ENCODE measurements at regions not wholly inside any gene's neighbourhood (a gene's known extent, or its start where the extent isn't known, plus 50 kb on each side); places are given as distances from the start of the nearest gene placed in this dataset.

GRCh38 chr1:22292011-22292788 is 149.3 kb upstream of the WNT4 start:
- intact Hi-C loops (cut with micrococcal nuclease; ENCODE audit: unreplicated experiment): no loop called here
- Mint-ChIP-seq H3K36me3 (ENCODE audit: insufficient read depth, unreplicated experiment) (no peaks in the 10 kb centered on the region), H3K4me3 (ENCODE audit: low read depth, unreplicated experiment) (no peak overlapping the region), H3K27ac (ENCODE audit: unreplicated experiment) (no peak overlapping the region), H3K27me3 (ENCODE audit: unreplicated experiment) (peaks cover 18% of the 10 kb centered on the region), H3K4me1 (ENCODE audit: low read depth, unreplicated experiment) (no peaks in the 10 kb centered on the region), H3K9me3 (ENCODE audit: low read depth, unreplicated experiment) (no peaks in the 10 kb centered on the region)
- CTCF ChIA-PET: no interaction called here
- no peak for DNase-seq
- BruUV-seq (replicated peaks): no TSS peak
- TF ChIP-seq, protein P1, sequence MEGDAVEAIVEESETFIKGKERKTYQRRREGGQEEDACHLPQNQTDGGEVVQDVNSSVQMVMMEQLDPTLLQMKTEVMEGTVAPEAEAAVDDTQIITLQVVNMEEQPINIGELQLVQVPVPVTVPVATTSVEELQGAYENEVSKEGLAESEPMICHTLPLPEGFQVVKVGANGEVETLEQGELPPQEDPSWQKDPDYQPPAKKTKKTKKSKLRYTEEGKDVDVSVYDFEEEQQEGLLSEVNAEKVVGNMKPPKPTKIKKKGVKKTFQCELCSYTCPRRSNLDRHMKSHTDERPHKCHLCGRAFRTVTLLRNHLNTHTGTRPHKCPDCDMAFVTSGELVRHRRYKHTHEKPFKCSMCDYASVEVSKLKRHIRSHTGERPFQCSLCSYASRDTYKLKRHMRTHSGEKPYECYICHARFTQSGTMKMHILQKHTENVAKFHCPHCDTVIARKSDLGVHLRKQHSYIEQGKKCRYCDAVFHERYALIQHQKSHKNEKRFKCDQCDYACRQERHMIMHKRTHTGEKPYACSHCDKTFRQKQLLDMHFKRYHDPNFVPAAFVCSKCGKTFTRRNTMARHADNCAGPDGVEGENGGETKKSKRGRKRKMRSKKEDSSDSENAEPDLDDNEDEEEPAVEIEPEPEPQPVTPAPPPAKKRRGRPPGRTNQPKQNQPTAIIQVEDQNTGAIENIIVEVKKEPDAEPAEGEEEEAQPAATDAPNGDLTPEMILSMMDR (IDR thresholded peaks at IDR 0.05; ENCODE audit: unreplicated experiment): no peak

GRCh38 chr1:22295396-22295795 is 152.5 kb upstream of the WNT4 start:
- Mint-ChIP-seq H3K4me3 (ENCODE audit: low read depth, unreplicated experiment) (no peak overlapping the region), H3K27ac (ENCODE audit: unreplicated experiment) (no peak overlapping the region), H3K4me1 (ENCODE audit: low read depth, unreplicated experiment) (no peaks in the 10 kb centered on the region), H3K27me3 (ENCODE audit: unreplicated experiment) (peaks cover 45% of the 10 kb centered on the region), H3K9me3 (ENCODE audit: low read depth, unreplicated experiment) (no peaks in the 10 kb centered on the region), H3K36me3 (ENCODE audit: insufficient read depth, unreplicated experiment) (no peaks in the 10 kb centered on the region)
- CTCF ChIA-PET: no interaction called here
- no TSS peak for BruUV-seq (replicated peaks)
- intact Hi-C loops (cut with micrococcal nuclease; ENCODE audit: unreplicated experiment): no loop called here
- TF ChIP-seq, protein P1 (IDR thresholded peaks at IDR 0.05; ENCODE audit: unreplicated experiment): no peak
- DNase-seq: no peak

DNA sequence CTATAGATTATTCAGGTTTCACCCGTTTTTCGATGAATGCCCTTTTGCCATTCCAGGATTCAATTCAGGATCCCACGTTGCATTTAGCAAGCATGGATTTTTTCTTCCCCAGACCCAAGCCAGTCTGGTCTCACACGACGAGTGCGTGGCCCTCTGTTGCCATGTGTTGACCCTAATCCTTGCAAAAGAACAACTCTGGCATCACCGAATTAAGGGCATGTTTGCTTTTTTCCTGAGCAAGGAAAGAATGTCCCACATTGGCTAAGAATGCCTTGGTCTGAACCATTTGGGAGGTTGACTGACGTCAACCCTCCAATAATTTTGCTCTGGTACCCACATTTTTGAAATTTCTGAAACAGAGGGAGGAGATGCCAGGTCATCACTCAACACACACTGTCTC is 153.0 kb upstream of the WNT4 start:
- no TSS peak for BruUV-seq (replicated peaks)
- TF ChIP-seq, protein P1 (IDR thresholded peaks at IDR 0.05; ENCODE audit: unreplicated experiment): no peak
- Mint-ChIP-seq H3K27ac (ENCODE audit: unreplicated experiment) (no peak overlapping the region), H3K27me3 (ENCODE audit: unreplicated experiment) (peaks cover 50% of the 10 kb centered on the region), H3K36me3 (ENCODE audit: insufficient read depth, unreplicated experiment) (no peaks in the 10 kb centered on the region), H3K9me3 (ENCODE audit: low read depth, unreplicated experiment) (no peaks in the 10 kb centered on the region), H3K4me1 (ENCODE audit: low read depth, unreplicated experiment) (no peaks in the 10 kb centered on the region), H3K4me3 (ENCODE audit: low read depth, unreplicated experiment) (no peak overlapping the region)
- CTCF ChIA-PET: no interaction called here
- no peak for DNase-seq
- intact Hi-C loops (cut with micrococcal nuclease; ENCODE audit: unreplicated experiment): no loop called here

- Mint-ChIP-seq H3K9me3 (ENCODE audit: low read depth, unreplicated experiment) (no peaks in the 10 kb centered on the region), H3K4me3 (ENCODE audit: low read depth, unreplicated experiment) (no peak overlapping the region), H3K27ac (ENCODE audit: unreplicated experiment) (no peak overlapping the region), H3K36me3 (ENCODE audit: insufficient read depth, unreplicated experiment) (no peaks in the 10 kb centered on the region), H3K27me3 (ENCODE audit: unreplicated experiment) (peaks cover 59% of the 10 kb centered on the region), H3K4me1 (ENCODE audit: low read depth, unreplicated experiment) (no peaks in the 10 kb centered on the region)
- DNase-seq: no peak
- no TSS peak for BruUV-seq (replicated peaks)
- intact Hi-C loops (cut with micrococcal nuclease; ENCODE audit: unreplicated experiment): no loop called here
- TF ChIP-seq, protein P1 (IDR thresholded peaks at IDR 0.05; ENCODE audit: unreplicated experiment): no peak
- CTCF ChIA-PET: no interaction called here
These were observed 154.0 kb upstream of the WNT4 start for GRCh38 chr1:22296701-22297591.
